Osteoblast (primary cell): ENCODE measurements at regions not wholly inside any gene's neighbourhood (a gene's known extent, or its start where the extent isn't known, plus 50 kb on each side); places are given as distances from the start of the nearest gene placed in this dataset.

Experiments
- DNase-seq: peaks from one replicate; pipeline ENCODE4 v3.0.0; 2011; ENCODE audit warnings: low spot score, mixed read lengths; ENCODE audit not compliant: insufficient read length; ENCODE audit errors: missing footprints
- H2AFZ ChIP-seq: 2 replicates; pipeline ENCODE4 v1.6.0; 2011; ENCODE audit warnings: mild to moderate bottlenecking, low read length
- H3K27ac ChIP-seq: 2 replicates; pipeline ENCODE4 v1.5.1; 2011; ENCODE audit warnings: mild to moderate bottlenecking, low read depth, low read length, moderate library complexity
- H3K27me3 ChIP-seq: 2 replicates; pipeline ENCODE4 v1.6.0; 2012; ENCODE audit warnings: mild to moderate bottlenecking, control low read depth, inconsistent platforms, low read length, moderate library complexity; ENCODE audit not compliant: insufficient read depth
- H3K36me3 ChIP-seq: 2 replicates; pipeline ENCODE4 v1.5.1; 2011; ENCODE audit warnings: mild to moderate bottlenecking, low read length, control low read depth, moderate library complexity; ENCODE audit not compliant: insufficient read depth
- H3K4me1 ChIP-seq: 2 replicates; pipeline ENCODE4 v1.5.1; 2011; ENCODE audit warnings: mild to moderate bottlenecking, low read length, control low read depth, moderate library complexity; ENCODE audit not compliant: insufficient read depth
- H3K4me2 ChIP-seq: 2 replicates; pipeline ENCODE4 v1.6.0; 2011; ENCODE audit warnings: mild to moderate bottlenecking, low read length; ENCODE audit not compliant: insufficient read depth
- H3K4me3 ChIP-seq: fragments of 200-600 bp; sonication (generic); 3 replicates; pipeline ENCODE4 v1.5.1; 2012; ENCODE audit warnings: mild to moderate bottlenecking, low read length, inconsistent platforms; ENCODE audit not compliant: insufficient read depth
- H3K79me2 ChIP-seq: 2 replicates; pipeline ENCODE4 v1.6.0; 2012; ENCODE audit warnings: mild to moderate bottlenecking, low read length, control low read depth, inconsistent platforms; ENCODE audit not compliant: insufficient read depth
- H3K9me3 ChIP-seq: 2 replicates; pipeline ENCODE4 v1.5.1; 2011; ENCODE audit warnings: low read depth, low read length, control low read depth
- H4K20me1 ChIP-seq: 2 replicates; pipeline ENCODE4 v1.6.0; 2012; ENCODE audit warnings: mild to moderate bottlenecking, low read length, control low read depth; ENCODE audit not compliant: insufficient read depth
- CTCF ChIP-seq: IDR thresholded peaks from 2 replicates; pipeline ENCODE4 v1.5.1; 2011; ENCODE audit warnings: mild to moderate bottlenecking, low read depth, low read length, moderate library complexity; ENCODE audit errors: extremely low read depth

GRCh38 chr2:125853626-125854025, 802.3 kb upstream of the GYPC start:
- H4K20me1 ChIP-seq = no peaks in the 10 kb centered on the region
- TF ChIP-seq CTCF = no peak
- no peak overlapping the region for H3K4me3 ChIP-seq
- H3K9me3 ChIP-seq = peaks cover 2% of the 10 kb centered on the region
- no peaks in the 10 kb centered on the region for H3K27me3 ChIP-seq
- no peak overlapping the region for H2AFZ ChIP-seq
- H3K27ac ChIP-seq = no peak overlapping the region
- H3K4me1 ChIP-seq = no peaks in the 10 kb centered on the region
- no peaks in the 10 kb centered on the region for H3K36me3 ChIP-seq
- no peaks in the 10 kb centered on the region for H3K79me2 ChIP-seq
- DNase-seq = no peak
- H3K4me2 ChIP-seq = no peak overlapping the region

- Histone ChIP-seq H3K27me3 (no peaks in the 10 kb centered on the region), H3K27ac (no peak overlapping the region), H4K20me1 (no peaks in the 10 kb centered on the region), H3K4me2 (no peak overlapping the region), H3K9me3 (peaks cover 2% of the 10 kb centered on the region), H3K4me1 (no peaks in the 10 kb centered on the region), H3K79me2 (no peaks in the 10 kb centered on the region), H2AFZ (no peak overlapping the region), H3K36me3 (no peaks in the 10 kb centered on the region), H3K4me3 (no peak overlapping the region)
- no peak for TF ChIP-seq CTCF
- DNase-seq = no peak
Observed at GRCh38 chr2:125855204-125855603, 800.8 kb upstream of the GYPC start.

- Histone ChIP-seq H2AFZ (no peak overlapping the region), H3K27me3 (no peaks in the 10 kb centered on the region), H3K79me2 (no peaks in the 10 kb centered on the region), H3K27ac (no peak overlapping the region), H4K20me1 (no peaks in the 10 kb centered on the region), H3K9me3 (no peaks in the 10 kb centered on the region), H3K36me3 (no peaks in the 10 kb centered on the region), H3K4me1 (no peaks in the 10 kb centered on the region), H3K4me2 (no peak overlapping the region), H3K4me3 (no peak overlapping the region)
- no peak for DNase-seq
- no peak for TF ChIP-seq CTCF
Observed at GRCh38 chr2:125857971-125858794, 797.8 kb upstream of the GYPC start.

GRCh38 chr2:125861461-125861860, 794.5 kb upstream of the GYPC start:
- H4K20me1 ChIP-seq = no peaks in the 10 kb centered on the region
- no peak overlapping the region for H3K4me2 ChIP-seq
- H3K4me1 ChIP-seq = no peaks in the 10 kb centered on the region
- H3K9me3 ChIP-seq = no peaks in the 10 kb centered on the region
- no peaks in the 10 kb centered on the region for H3K27me3 ChIP-seq
- DNase-seq = no peak
- no peak overlapping the region for H2AFZ ChIP-seq
- no peak overlapping the region for H3K27ac ChIP-seq
- H3K36me3 ChIP-seq = no peaks in the 10 kb centered on the region
- TF ChIP-seq CTCF = no peak
- no peak overlapping the region for H3K4me3 ChIP-seq
- no peaks in the 10 kb centered on the region for H3K79me2 ChIP-seq
